ENCODE measurements at regions not wholly inside any gene's neighbourhood (a gene's known extent, or its start where the extent isn't known, plus 50 kb on each side); places are given as distances from the start of the nearest gene placed in this dataset.

DNA sequence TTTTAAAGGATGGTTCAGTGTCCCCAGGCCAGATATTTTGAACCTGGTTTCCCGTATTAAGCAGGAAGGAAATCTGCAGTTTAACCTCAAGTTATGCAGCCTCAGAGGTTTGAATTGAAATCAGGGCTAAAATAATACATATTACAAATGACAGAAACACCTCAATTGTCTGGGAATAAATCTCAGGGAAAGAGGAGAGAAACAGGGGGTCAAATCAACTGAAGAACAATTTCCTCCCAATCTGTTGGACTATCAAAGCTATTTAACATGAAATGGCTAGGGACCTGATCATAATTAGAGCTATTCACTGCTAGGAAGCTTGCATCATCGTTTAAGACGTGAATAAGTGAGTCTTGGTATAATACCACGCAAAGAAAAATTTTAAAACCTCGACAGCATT is 150.0 kb upstream of the ARHGAP28 start:
- TF ChIP-seq, protein P1, sequence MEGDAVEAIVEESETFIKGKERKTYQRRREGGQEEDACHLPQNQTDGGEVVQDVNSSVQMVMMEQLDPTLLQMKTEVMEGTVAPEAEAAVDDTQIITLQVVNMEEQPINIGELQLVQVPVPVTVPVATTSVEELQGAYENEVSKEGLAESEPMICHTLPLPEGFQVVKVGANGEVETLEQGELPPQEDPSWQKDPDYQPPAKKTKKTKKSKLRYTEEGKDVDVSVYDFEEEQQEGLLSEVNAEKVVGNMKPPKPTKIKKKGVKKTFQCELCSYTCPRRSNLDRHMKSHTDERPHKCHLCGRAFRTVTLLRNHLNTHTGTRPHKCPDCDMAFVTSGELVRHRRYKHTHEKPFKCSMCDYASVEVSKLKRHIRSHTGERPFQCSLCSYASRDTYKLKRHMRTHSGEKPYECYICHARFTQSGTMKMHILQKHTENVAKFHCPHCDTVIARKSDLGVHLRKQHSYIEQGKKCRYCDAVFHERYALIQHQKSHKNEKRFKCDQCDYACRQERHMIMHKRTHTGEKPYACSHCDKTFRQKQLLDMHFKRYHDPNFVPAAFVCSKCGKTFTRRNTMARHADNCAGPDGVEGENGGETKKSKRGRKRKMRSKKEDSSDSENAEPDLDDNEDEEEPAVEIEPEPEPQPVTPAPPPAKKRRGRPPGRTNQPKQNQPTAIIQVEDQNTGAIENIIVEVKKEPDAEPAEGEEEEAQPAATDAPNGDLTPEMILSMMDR (IDR thresholded peaks at IDR 0.05) = no peak
- TF ChIP-seq EZH2 (IDR thresholded peaks at IDR 0.05; ENCODE audit: borderline replicate concordance, insufficient read depth, low read depth, low read length, poor library complexity, severe bottlenecking) = no peak
